ENCODE measurements at regions not wholly inside any gene's neighbourhood (a gene's known extent, or its start where the extent isn't known, plus 50 kb on each side); places are given as distances from the start of the nearest gene placed in this dataset.

GRCh38 chr2:10235909-10236550 lies 66.7 kb upstream of the HPCAL1 start:
- Histone ChIP-seq H3K9me3 (no peaks in the 10 kb centered on the region), H3K4me1 (peaks cover 3% of the 10 kb centered on the region), H3K27ac (no peak overlapping the region), H3K27me3 (no peaks in the 10 kb centered on the region), H3K4me3 (no peak overlapping the region), H3K36me3 (no peaks in the 10 kb centered on the region)
- DNase-seq (ENCODE audit: extremely low spot score in 2 of 2), result no peak
- TF ChIP-seq POLR2AphosphoS5 (IDR thresholded peaks at IDR 0.05; ENCODE audit: insufficient read depth in 1 of 2, low read depth in 1 of 2) (no peak), POLR2A (IDR thresholded peaks at IDR 0.05) (no peak), CTCF (IDR thresholded peaks at IDR 0.05) (no peak)
- intact Hi-C loops (cut with DNase I), result no loop called here

GRCh38 chr2:10236571-10237391 lies 65.9 kb upstream of the HPCAL1 start:
- Histone ChIP-seq H3K4me3 (no peak overlapping the region), H3K27me3 (no peaks in the 10 kb centered on the region), H3K4me1 (peaks cover 3% of the 10 kb centered on the region), H3K27ac (no peak overlapping the region), H3K9me3 (no peaks in the 10 kb centered on the region), H3K36me3 (no peaks in the 10 kb centered on the region)
- no peak for TF ChIP-seq POLR2AphosphoS5 (IDR thresholded peaks at IDR 0.05; ENCODE audit: insufficient read depth in 1 of 2, low read depth in 1 of 2)
- TF ChIP-seq CTCF (IDR thresholded peaks at IDR 0.05), result no peak
- TF ChIP-seq POLR2A (IDR thresholded peaks at IDR 0.05), result no peak
- no peak for DNase-seq (ENCODE audit: extremely low spot score in 2 of 2)
- intact Hi-C loops (cut with DNase I), result no loop called here

GRCh38 chr2:10237392-10238321 lies 65.0 kb upstream of the HPCAL1 start:
- Histone ChIP-seq H3K9me3 (no peaks in the 10 kb centered on the region), H3K36me3 (no peaks in the 10 kb centered on the region), H3K4me3 (no peak overlapping the region), H3K27ac (no peak overlapping the region), H3K27me3 (no peaks in the 10 kb centered on the region), H3K4me1 (peaks cover 3% of the 10 kb centered on the region)
- no peak for DNase-seq (ENCODE audit: extremely low spot score in 2 of 2)
- TF ChIP-seq POLR2A (IDR thresholded peaks at IDR 0.05), result no peak
- no peak for TF ChIP-seq CTCF (IDR thresholded peaks at IDR 0.05)
- TF ChIP-seq POLR2AphosphoS5 (IDR thresholded peaks at IDR 0.05; ENCODE audit: insufficient read depth in 1 of 2, low read depth in 1 of 2), result no peak
- intact Hi-C loops (cut with DNase I), result no loop called here

- intact Hi-C loops (cut with DNase I), result no loop called here
- H3K4me3 ChIP-seq, result no peak overlapping the region
- H3K36me3 ChIP-seq, result no peaks in the 10 kb centered on the region
- no peak overlapping the region for H3K27ac ChIP-seq
- TF ChIP-seq POLR2A (IDR thresholded peaks at IDR 0.05) (no peak), CTCF (IDR thresholded peaks at IDR 0.05) (no peak), POLR2AphosphoS5 (IDR thresholded peaks at IDR 0.05; ENCODE audit: insufficient read depth in 1 of 2, low read depth in 1 of 2) (no peak)
- no peaks in the 10 kb centered on the region for H3K9me3 ChIP-seq
- peaks cover 3% of the 10 kb centered on the region for H3K4me1 ChIP-seq
- H3K27me3 ChIP-seq, result no peaks in the 10 kb centered on the region
- DNase-seq (ENCODE audit: extremely low spot score in 2 of 2), result no peak
Measured at GRCh38 chr2:10238396-10238795, 64.3 kb upstream of the HPCAL1 start.
